PFSK-1 (cell line): ENCODE measurements at regions not wholly inside any gene's neighbourhood (a gene's known extent, or its start where the extent isn't known, plus 50 kb on each side); places are given as distances from the start of the nearest gene placed in this dataset.

Source experiments
- FOXP2 ChIP-seq: optimal IDR thresholded peaks from 2 replicates; pipeline ENCODE3; 2011; ENCODE audit warnings: borderline replicate concordance, control low read depth, inconsistent platforms; ENCODE audit not compliant: insufficient read depth; ENCODE audit errors: extremely low read length, extremely low read depth
- POLR2AphosphoS5 ChIP-seq: IDR thresholded peaks from 2 replicates; pipeline ENCODE4 v1.6.1; 2012; ENCODE audit warnings: low read depth, mild to moderate bottlenecking, control low read depth, low read length, moderate library complexity
- SIN3A ChIP-seq: IDR thresholded peaks from 2 replicates; pipeline ENCODE4 v1.6.1; 2012; ENCODE audit warnings: mild to moderate bottlenecking, low read length, moderate library complexity, borderline replicate concordance; ENCODE audit not compliant: insufficient read depth
- TAF1 ChIP-seq: IDR thresholded peaks from 2 replicates; pipeline ENCODE4 v1.6.1; 2012; ENCODE audit warnings: low read length, control low read depth, borderline replicate concordance; ENCODE audit not compliant: insufficient read depth
- TF ChIP-seq, protein P1 (sequence below), 2 experiments: IDR thresholded peaks; 2 replicates each; pipeline versions ENCODE4 v1.6.1 to v1.8.0; 2011 to 2012; ENCODE audit warnings: low read depth in 2 of 2, low read length in 2 of 2, control low read depth in 1 of 2, inconsistent platforms in 1 of 2, mild to moderate bottlenecking in 1 of 2, moderate library complexity in 1 of 2; ENCODE audit not compliant: insufficient read depth in 1 of 2

DNA sequence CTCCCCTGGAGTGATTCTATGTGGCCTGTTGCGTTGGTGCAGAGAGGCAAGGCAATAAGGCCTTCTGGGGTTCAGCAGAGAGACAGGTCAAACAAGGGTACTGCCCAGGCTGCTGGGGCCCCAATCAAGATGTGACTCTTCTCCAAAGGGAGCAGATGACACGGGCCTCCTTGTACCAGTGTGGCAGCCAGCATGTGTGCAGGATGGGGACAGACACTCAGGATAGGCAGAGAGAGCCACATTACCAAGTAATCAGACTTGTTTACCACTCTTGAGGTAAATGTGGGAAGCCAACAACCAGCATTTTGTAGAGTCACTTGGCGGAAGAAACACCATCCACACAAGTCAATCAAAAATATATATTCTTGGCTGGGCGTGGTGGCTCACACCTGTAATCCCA is 95.3 kb upstream of the DLG1 start:
- no peak for TF ChIP-seq POLR2AphosphoS5
- no peak for TF ChIP-seq FOXP2
- TF ChIP-seq, protein P1, sequence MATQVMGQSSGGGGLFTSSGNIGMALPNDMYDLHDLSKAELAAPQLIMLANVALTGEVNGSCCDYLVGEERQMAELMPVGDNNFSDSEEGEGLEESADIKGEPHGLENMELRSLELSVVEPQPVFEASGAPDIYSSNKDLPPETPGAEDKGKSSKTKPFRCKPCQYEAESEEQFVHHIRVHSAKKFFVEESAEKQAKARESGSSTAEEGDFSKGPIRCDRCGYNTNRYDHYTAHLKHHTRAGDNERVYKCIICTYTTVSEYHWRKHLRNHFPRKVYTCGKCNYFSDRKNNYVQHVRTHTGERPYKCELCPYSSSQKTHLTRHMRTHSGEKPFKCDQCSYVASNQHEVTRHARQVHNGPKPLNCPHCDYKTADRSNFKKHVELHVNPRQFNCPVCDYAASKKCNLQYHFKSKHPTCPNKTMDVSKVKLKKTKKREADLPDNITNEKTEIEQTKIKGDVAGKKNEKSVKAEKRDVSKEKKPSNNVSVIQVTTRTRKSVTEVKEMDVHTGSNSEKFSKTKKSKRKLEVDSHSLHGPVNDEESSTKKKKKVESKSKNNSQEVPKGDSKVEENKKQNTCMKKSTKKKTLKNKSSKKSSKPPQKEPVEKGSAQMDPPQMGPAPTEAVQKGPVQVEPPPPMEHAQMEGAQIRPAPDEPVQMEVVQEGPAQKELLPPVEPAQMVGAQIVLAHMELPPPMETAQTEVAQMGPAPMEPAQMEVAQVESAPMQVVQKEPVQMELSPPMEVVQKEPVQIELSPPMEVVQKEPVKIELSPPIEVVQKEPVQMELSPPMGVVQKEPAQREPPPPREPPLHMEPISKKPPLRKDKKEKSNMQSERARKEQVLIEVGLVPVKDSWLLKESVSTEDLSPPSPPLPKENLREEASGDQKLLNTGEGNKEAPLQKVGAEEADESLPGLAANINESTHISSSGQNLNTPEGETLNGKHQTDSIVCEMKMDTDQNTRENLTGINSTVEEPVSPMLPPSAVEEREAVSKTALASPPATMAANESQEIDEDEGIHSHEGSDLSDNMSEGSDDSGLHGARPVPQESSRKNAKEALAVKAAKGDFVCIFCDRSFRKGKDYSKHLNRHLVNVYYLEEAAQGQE (IDR thresholded peaks at IDR 0.05; ENCODE audit: insufficient read depth in 1 of 2, low read depth in 2 of 2, low read length in 2 of 2), result no peak
- TF ChIP-seq SIN3A, result no peak
- no peak for TF ChIP-seq TAF1

DNA sequence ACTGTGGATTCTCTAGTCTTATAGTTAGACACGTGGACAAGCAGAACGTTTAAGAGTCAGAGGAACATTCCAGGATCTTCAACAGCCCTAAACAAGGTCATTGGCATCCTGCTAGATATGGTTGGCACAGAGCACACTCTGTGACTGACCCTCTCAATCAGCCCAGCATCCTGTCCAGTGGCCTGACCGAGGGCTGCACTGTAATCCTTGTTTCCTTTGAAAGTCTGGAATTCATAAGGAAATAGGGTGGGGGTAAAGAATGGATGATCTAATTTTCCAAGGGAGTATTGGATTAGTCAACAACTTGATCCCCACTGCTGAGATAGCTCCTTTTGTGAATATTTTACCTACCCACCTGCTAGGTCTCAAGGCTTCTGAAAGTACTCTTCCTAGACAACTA is 94.5 kb upstream of the DLG1 start:
- TF ChIP-seq TAF1, result no peak
- no peak for TF ChIP-seq POLR2AphosphoS5
- TF ChIP-seq, protein P1 (IDR thresholded peaks at IDR 0.05; ENCODE audit: insufficient read depth in 1 of 2, low read depth in 2 of 2, low read length in 2 of 2), result no peak
- no peak for TF ChIP-seq SIN3A
- TF ChIP-seq FOXP2, result no peak

DNA sequence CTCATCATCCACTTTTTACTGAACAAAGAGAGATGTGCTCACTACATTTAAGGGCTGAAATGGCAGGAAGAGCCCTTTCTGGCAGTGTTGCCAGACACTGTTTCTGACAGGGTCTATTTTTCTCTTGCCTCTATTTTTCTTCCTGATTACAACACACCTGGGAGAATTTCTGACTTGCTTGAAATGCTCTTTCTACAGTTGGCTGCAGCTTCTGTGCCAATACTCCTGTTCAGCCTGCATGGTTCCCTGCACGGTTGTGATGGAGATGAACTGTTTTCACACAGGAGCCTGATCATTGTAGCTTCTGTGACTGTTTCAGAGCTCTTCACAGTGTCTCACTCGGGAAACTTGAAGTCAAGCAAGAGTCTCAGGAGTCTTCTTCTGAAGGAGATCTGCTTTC is 83.0 kb upstream of the DLG1 start:
- TF ChIP-seq POLR2AphosphoS5 (no peak), FOXP2 (no peak), TAF1 (no peak), SIN3A (no peak)
- TF ChIP-seq, protein P1 (IDR thresholded peaks at IDR 0.05; ENCODE audit: insufficient read depth in 1 of 2, low read depth in 2 of 2, low read length in 2 of 2), result no peak

DNA sequence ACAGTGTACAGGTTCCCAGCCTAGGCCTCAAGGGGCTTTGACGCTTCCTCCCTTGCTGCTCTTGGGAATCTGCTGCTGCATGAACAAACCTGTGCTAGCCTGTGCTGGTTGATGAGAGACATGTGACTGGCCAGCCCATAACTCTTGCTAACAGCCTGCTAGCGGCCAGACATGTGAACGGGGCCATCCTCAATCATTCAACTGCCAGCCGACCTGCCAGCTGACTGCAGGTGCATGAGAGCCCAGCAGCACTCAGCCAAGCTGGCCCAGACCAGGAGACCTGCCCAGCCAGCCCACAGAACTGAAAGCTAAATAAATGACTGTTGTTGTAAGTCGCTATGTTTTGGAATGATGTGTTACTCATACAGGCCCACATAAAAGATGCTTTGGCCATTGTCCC is 82.4 kb upstream of the DLG1 start:
- TF ChIP-seq POLR2AphosphoS5 (no peak), FOXP2 (no peak), SIN3A (no peak), TAF1 (no peak)
- TF ChIP-seq, protein P1 (IDR thresholded peaks at IDR 0.05; ENCODE audit: insufficient read depth in 1 of 2, low read depth in 2 of 2, low read length in 2 of 2), result no peak
